ENCODE measurements at regions not wholly inside any gene's neighbourhood (a gene's known extent, or its start where the extent isn't known, plus 50 kb on each side); places are given as distances from the start of the nearest gene placed in this dataset.

DNA sequence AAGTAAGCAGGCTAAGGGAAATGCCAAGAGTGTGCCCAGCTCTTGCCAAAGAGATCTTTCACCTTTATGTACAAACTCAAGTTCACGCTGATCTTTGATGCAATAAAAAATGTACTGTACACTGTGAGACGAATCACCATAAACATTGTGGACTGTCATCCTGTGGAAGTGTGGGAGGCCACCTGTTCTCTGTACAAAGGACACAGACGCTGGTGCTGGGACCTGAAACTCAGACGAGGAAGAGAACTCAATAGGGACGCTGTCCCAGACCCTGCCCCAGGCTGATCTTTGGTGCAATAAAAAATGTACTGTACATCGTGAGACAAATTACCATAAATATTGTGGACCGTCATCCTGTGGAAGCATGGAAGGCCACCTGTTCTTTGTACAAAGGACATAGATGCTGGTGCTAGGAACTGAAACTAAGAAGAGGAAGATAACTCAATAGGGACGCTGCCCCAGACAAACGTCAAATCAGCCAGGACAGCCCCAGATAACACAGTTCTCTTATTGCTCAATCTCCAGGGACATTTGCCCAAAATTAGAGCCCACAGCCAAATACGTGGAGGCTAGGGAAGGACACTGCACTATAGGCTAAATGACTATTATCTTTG lies 312.7 kb upstream of the SGK1 start:
- TF ChIP-seq EZH2 (IDR thresholded peaks at IDR 0.05; ENCODE audit: insufficient read depth, poor library complexity, severe bottlenecking) (no peak), EZH2phosphoT487 (IDR thresholded peaks at IDR 0.05; ENCODE audit: insufficient read depth, low read depth) (no peak)
